ENCODE measurements at regions not wholly inside any gene's neighbourhood (a gene's known extent, or its start where the extent isn't known, plus 50 kb on each side); places are given as distances from the start of the nearest gene placed in this dataset.

- no peak for DNase-seq
These were observed 557.8 kb upstream of the SALL1 start for GRCh38 chr16:51708861-51709260.

GRCh38 chr16:51707666-51708065 is 556.6 kb upstream of the SALL1 start:
- no peak for DNase-seq

- DNase-seq = no peak
These were observed 554.1 kb upstream of the SALL1 start for GRCh38 chr16:51705142-51705541.

- DNase-seq = no peak
These were observed 550.0 kb upstream of the SALL1 start for GRCh38 chr16:51701025-51701424.

- DNase-seq = no peak
These were observed 548.8 kb upstream of the SALL1 start for GRCh38 chr16:51699686-51700396.

GRCh38 chr16:51698647-51699046 is 547.6 kb upstream of the SALL1 start:
- DNase-seq = no peak

- DNase-seq = no peak
These were observed 546.4 kb upstream of the SALL1 start for GRCh38 chr16:51697454-51697853.

- no peak for DNase-seq
These were observed 545.3 kb upstream of the SALL1 start for GRCh38 chr16:51696376-51696775.

- no peak for DNase-seq
These were observed 540.0 kb upstream of the SALL1 start for GRCh38 chr16:51691109-51691508.

GRCh38 chr16:51685498-51685897 is 534.4 kb upstream of the SALL1 start:
- no peak for DNase-seq

- DNase-seq = no peak
These were observed 532.8 kb upstream of the SALL1 start for GRCh38 chr16:51683882-51684281.

GRCh38 chr16:51682905-51683304 is 531.8 kb upstream of the SALL1 start:
- DNase-seq = no peak

- DNase-seq = no peak
These were observed 523.5 kb upstream of the SALL1 start for GRCh38 chr16:51674615-51675014.

- no peak for DNase-seq
These were observed 519.5 kb upstream of the SALL1 start for GRCh38 chr16:51670527-51670926.

- no peak for DNase-seq
These were observed 515.8 kb upstream of the SALL1 start for GRCh38 chr16:51666821-51667220.

- no peak for DNase-seq
These were observed 515.0 kb upstream of the SALL1 start for GRCh38 chr16:51666074-51666473.

- no peak for DNase-seq
These were observed 514.4 kb upstream of the SALL1 start for GRCh38 chr16:51665436-51665998.

- no peak for DNase-seq
These were observed 507.5 kb upstream of the SALL1 start for GRCh38 chr16:51658531-51658930.

GRCh38 chr16:51657848-51658247 is 506.8 kb upstream of the SALL1 start:
- DNase-seq = peak; percentile 1

- DNase-seq = no peak
These were observed 504.2 kb upstream of the SALL1 start for GRCh38 chr16:51655249-51655648.

- DNase-seq = no peak
These were observed 500.0 kb upstream of the SALL1 start for GRCh38 chr16:51651061-51651466.

- DNase-seq = no peak
These were observed 498.6 kb upstream of the SALL1 start for GRCh38 chr16:51649631-51650030.

- no peak for DNase-seq
These were observed 497.5 kb upstream of the SALL1 start for GRCh38 chr16:51648526-51648925.

- DNase-seq = no peak
These were observed 490.2 kb upstream of the SALL1 start for GRCh38 chr16:51641191-51641765.

- no peak for DNase-seq
These were observed 489.1 kb upstream of the SALL1 start for GRCh38 chr16:51640196-51640595.

Measured in NCI-H2029 (cell line).